MM.1S (cell line): ENCODE measurements at regions not wholly inside any gene's neighbourhood (a gene's known extent, or its start where the extent isn't known, plus 50 kb on each side); places are given as distances from the start of the nearest gene placed in this dataset.

ENCODE experiments used
- DNase-seq: peaks from one replicate; pipeline ENCODE4 v3.0.0-alpha.2; 2015
- H2AFZ ChIP-seq: fragments of 300-600 bp; sonication (generic); 2 replicates; pipeline ENCODE4 v1.6.0; 2016; ENCODE audit warnings: antibody characterized with exemption, low read length
- H3F3A ChIP-seq: fragments of 300-600 bp; sonication (generic); 2 replicates; pipeline ENCODE4 v1.6.1; 2016; ENCODE audit warnings: mild to moderate bottlenecking, antibody characterized with exemption, low read length, moderate library complexity, mixed read lengths; ENCODE audit not compliant: insufficient read depth
- H3K27ac ChIP-seq: fragments of 300-600 bp; sonication (generic); 2 replicates; pipeline ENCODE4 v1.5.1; 2016; ENCODE audit warnings: mild to moderate bottlenecking, low read length
- H3K27me3 ChIP-seq: fragments of 300-600 bp; sonication (generic); replicated peaks from 2 replicates; pipeline ENCODE4 v1.6.0; 2016; ENCODE audit warnings: low read length; ENCODE audit not compliant: insufficient read depth
- H3K36me3 ChIP-seq: fragments of 300-600 bp; sonication (generic); replicated peaks from 2 replicates; pipeline ENCODE4 v1.6.1; 2016; ENCODE audit warnings: mild to moderate bottlenecking, low read length, mixed read lengths; ENCODE audit not compliant: insufficient read depth
- H3K4me1 ChIP-seq: fragments of 300-600 bp; sonication (generic); 2 replicates; pipeline ENCODE4 v1.6.1; 2016; ENCODE audit warnings: low read length, mixed read lengths
- H3K4me2 ChIP-seq: fragments of 300-600 bp; sonication (generic); 2 replicates; pipeline ENCODE4 v1.6.0; 2016; ENCODE audit warnings: low read depth, low read length
- H3K4me3 ChIP-seq: fragments of 300-600 bp; sonication (generic); 2 replicates; pipeline ENCODE4 v1.5.1; 2016; ENCODE audit warnings: low read length, mixed read lengths
- H3K79me2 ChIP-seq: fragments of 300-600 bp; sonication (generic); 2 replicates; pipeline ENCODE4 v1.6.1; 2016; ENCODE audit warnings: mixed run types, low read length, mixed read lengths
- H3K9ac ChIP-seq: fragments of 300-600 bp; sonication (generic); 2 replicates; pipeline ENCODE4 v1.6.1; 2016; ENCODE audit warnings: low read length, mixed read lengths
- H3K9me2 ChIP-seq: fragments of 300-600 bp; sonication (generic); replicated peaks from 2 replicates; pipeline ENCODE4 v1.6.1; 2016; ENCODE audit warnings: mild to moderate bottlenecking, low read length, mixed read lengths; ENCODE audit not compliant: insufficient read depth
- H3K9me3 ChIP-seq: fragments of 300-600 bp; sonication (generic); replicated peaks from 2 replicates; pipeline ENCODE4 v1.6.1; 2016; ENCODE audit warnings: mild to moderate bottlenecking, low read length, mixed read lengths; ENCODE audit not compliant: insufficient read depth
- H4K20me1 ChIP-seq: fragments of 300-600 bp; sonication (generic); 2 replicates; pipeline ENCODE4 v1.6.1; 2016; ENCODE audit warnings: mild to moderate bottlenecking, low read length, moderate library complexity, mixed read lengths; ENCODE audit not compliant: insufficient read depth
- EZH2 ChIP-seq: fragments of 300-600 bp; sonication (generic); optimal IDR thresholded peaks from 2 replicates; pipeline ENCODE3; 2017; ENCODE audit warnings: low read depth, mild to moderate bottlenecking, antibody characterized with exemption, low read length, mixed read lengths
- EZH2phosphoT487 ChIP-seq: fragments of 300-600 bp; sonication (generic); IDR thresholded peaks from 2 replicates; pipeline ENCODE4 v1.6.1; 2018; ENCODE audit warnings: antibody characterized with exemption, low read length
- TF ChIP-seq, protein P1 (sequence below): fragments of 300-600 bp; sonication (generic); IDR thresholded peaks from 2 replicates; pipeline ENCODE4 v1.5.1; 2016; ENCODE audit warnings: antibody characterized with exemption, low read length, mixed read lengths

DNA sequence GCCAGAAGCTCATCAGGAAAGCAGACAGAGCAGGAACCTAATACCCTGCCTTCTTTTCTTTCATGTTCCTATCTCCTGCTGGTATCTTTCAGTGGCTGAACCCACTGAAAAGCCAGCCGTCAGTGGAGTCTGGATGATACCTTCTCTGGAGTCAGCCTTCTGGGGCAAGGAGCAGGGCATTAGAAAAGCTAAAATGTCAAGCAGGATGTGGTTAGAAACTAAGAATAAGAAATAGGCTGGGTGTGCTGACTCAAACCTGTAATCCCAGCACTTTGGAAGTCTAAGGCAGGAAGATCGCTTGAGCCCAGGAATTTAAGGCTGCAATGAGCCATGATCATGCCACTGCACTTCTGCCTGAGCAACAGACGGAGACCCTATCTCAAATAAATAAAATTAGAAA, 642.0 kb upstream of the FSHR start:
- Histone ChIP-seq H3F3A (no peaks in the 10 kb centered on the region), H3K36me3 (no peaks in the 10 kb centered on the region), H3K9me3 (no peaks in the 10 kb centered on the region), H3K9me2 (no peaks in the 10 kb centered on the region), H3K4me3 (no peak overlapping the region), H3K4me1 (no peaks in the 10 kb centered on the region), H4K20me1 (no peaks in the 10 kb centered on the region), H3K27me3 (no peaks in the 10 kb centered on the region), H3K4me2 (no peak overlapping the region), H3K79me2 (no peaks in the 10 kb centered on the region), H3K9ac (no peak overlapping the region), H2AFZ (no peak overlapping the region), H3K27ac (no peak overlapping the region)
- DNase-seq, result no peak
- no peak for TF ChIP-seq EZH2
- TF ChIP-seq, protein P1, sequence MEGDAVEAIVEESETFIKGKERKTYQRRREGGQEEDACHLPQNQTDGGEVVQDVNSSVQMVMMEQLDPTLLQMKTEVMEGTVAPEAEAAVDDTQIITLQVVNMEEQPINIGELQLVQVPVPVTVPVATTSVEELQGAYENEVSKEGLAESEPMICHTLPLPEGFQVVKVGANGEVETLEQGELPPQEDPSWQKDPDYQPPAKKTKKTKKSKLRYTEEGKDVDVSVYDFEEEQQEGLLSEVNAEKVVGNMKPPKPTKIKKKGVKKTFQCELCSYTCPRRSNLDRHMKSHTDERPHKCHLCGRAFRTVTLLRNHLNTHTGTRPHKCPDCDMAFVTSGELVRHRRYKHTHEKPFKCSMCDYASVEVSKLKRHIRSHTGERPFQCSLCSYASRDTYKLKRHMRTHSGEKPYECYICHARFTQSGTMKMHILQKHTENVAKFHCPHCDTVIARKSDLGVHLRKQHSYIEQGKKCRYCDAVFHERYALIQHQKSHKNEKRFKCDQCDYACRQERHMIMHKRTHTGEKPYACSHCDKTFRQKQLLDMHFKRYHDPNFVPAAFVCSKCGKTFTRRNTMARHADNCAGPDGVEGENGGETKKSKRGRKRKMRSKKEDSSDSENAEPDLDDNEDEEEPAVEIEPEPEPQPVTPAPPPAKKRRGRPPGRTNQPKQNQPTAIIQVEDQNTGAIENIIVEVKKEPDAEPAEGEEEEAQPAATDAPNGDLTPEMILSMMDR, result no peak

DNA sequence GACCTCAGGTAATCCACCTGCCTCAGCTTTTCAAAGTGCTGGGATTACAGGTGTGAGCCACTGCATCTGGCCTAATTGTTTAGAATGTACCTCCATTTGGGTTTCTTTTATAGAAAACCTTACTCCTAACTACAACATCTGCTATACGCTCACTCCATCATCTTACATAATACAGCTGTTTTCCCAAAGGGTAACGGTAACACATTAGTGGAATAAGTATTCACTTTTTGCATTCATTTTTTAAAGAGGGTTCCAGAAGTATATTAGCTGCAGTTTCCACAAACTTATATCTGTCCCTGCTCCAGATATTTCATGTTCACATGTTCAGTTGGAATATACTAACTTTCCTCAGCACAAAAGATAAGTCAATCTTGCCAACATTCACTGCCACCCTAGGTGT, 640.1 kb upstream of the FSHR start:
- H3K27ac ChIP-seq, result no peak overlapping the region

DNA sequence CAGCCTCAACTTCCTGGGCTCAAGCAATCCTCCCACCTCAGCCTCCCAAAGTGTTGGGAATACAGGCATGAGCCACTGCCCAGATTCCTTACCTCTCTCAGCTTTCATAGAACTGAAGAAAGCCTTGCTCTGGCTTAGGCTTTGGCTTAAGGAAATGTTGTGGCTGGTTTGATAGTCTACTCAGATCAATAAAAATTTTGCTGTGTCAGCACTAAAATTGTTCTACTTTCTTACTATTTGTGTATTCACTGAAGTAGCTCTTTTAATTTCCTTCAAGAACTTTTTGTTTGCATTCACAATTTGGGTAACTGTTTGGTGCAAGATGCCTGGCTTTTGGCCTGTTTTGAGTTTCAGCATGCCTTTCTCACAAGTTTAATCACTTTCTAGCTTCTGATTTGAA, 634.0 kb upstream of the FSHR start:
- Histone ChIP-seq H3K79me2 (no peaks in the 10 kb centered on the region), H2AFZ (no peak overlapping the region), H3K4me1 (no peaks in the 10 kb centered on the region), H3K9me3 (no peaks in the 10 kb centered on the region), H3K27ac (no peak overlapping the region), H4K20me1 (no peaks in the 10 kb centered on the region), H3K9ac (no peak overlapping the region), H3K4me2 (no peak overlapping the region), H3K27me3 (no peaks in the 10 kb centered on the region), H3K4me3 (no peak overlapping the region), H3K9me2 (no peaks in the 10 kb centered on the region), H3K36me3 (no peaks in the 10 kb centered on the region), H3F3A (no peaks in the 10 kb centered on the region)
- DNase-seq, result no peak
- TF ChIP-seq EZH2, result no peak
- no peak for TF ChIP-seq EZH2phosphoT487
- TF ChIP-seq, protein P1, result no peak

More for the DNA sequence above, 640.1 kb upstream of the FSHR start:
- no peak overlapping the region for H2AFZ ChIP-seq
- H3K27me3 ChIP-seq, result no peaks in the 10 kb centered on the region
- no peak overlapping the region for H3K4me3 ChIP-seq
- no peak for DNase-seq
- H3K4me2 ChIP-seq, result no peak overlapping the region
- H3K4me1 ChIP-seq, result no peaks in the 10 kb centered on the region
- no peaks in the 10 kb centered on the region for H3K9me2 ChIP-seq
- H3K36me3 ChIP-seq, result no peaks in the 10 kb centered on the region
- no peaks in the 10 kb centered on the region for H3K9me3 ChIP-seq
- no peaks in the 10 kb centered on the region for H4K20me1 ChIP-seq
- TF ChIP-seq EZH2 (no peak), EZH2phosphoT487 (no peak)
- TF ChIP-seq, protein P1, result no peak
- H3F3A ChIP-seq, result no peaks in the 10 kb centered on the region
- no peaks in the 10 kb centered on the region for H3K79me2 ChIP-seq
- H3K9ac ChIP-seq, result no peak overlapping the region
